ENCODE measurements at regions not wholly inside any gene's neighbourhood (a gene's known extent, or its start where the extent isn't known, plus 50 kb on each side); places are given as distances from the start of the nearest gene placed in this dataset.

DNA sequence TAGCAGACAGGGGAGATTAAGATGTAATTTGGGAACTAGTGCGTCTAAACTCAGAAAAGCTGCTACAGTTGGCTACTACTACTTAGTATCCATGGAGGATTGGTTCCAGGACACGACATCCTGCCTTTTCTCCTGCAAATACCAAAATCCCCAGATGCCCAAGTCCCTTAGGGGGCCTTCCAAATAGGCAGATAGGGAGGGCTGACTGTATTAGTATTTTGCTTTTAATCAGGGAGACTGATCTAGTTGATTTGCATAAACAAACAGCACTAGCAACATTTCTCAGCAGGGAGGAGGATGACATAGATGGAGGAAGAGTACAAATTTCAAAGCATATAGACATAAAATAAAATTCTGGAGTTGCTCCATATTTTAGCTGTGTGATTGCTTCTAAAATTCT lies 621.6 kb upstream of the GOT2 start:
- DNase-seq (no peak), ATAC-seq (no peak)
- BruUV-seq (replicated peaks) = no TSS peak
- intact Hi-C loops (cut with micrococcal nuclease) = no loop called here
- ChIA-PET CTCF (no interaction called here), POLR2A (ENCODE audit: unreplicated experiment) (no interaction called here)
- Histone ChIP-seq H3K79me2 (ENCODE audit: low read length) (no peaks in the 10 kb centered on the region), H3K4me1 (ENCODE audit: insufficient read depth, low read length) (no peaks in the 10 kb centered on the region), H3K9me2 (replicated peaks; ENCODE audit: low read length) (no peaks in the 10 kb centered on the region), H3K4me2 (ENCODE audit: low read length) (no peak overlapping the region), H3K9ac (ENCODE audit: low read length) (no peak overlapping the region), H4K20me1 (ENCODE audit: low read length) (no peaks in the 10 kb centered on the region), H3K27me3 (ENCODE audit: low read length) (no peaks in the 10 kb centered on the region), H3K9me3 (ENCODE audit: low read length) (no peaks in the 10 kb centered on the region), H3K36me3 (ENCODE audit: low read depth, low read length) (no peaks in the 10 kb centered on the region), H2AFZ (ENCODE audit: low read length) (no peak overlapping the region), H3F3A (ENCODE audit: low read length, unreplicated experiment) (no peaks in the 10 kb centered on the region), H3K4me3 (ENCODE audit: low read length) (no peak overlapping the region), H3K27ac (ENCODE audit: low read length) (no peak overlapping the region)
- TF ChIP-seq, protein P1, sequence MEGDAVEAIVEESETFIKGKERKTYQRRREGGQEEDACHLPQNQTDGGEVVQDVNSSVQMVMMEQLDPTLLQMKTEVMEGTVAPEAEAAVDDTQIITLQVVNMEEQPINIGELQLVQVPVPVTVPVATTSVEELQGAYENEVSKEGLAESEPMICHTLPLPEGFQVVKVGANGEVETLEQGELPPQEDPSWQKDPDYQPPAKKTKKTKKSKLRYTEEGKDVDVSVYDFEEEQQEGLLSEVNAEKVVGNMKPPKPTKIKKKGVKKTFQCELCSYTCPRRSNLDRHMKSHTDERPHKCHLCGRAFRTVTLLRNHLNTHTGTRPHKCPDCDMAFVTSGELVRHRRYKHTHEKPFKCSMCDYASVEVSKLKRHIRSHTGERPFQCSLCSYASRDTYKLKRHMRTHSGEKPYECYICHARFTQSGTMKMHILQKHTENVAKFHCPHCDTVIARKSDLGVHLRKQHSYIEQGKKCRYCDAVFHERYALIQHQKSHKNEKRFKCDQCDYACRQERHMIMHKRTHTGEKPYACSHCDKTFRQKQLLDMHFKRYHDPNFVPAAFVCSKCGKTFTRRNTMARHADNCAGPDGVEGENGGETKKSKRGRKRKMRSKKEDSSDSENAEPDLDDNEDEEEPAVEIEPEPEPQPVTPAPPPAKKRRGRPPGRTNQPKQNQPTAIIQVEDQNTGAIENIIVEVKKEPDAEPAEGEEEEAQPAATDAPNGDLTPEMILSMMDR (conservative IDR thresholded peaks at IDR 0.05; ENCODE audit: low read depth, low read length) = no peak
- TF ChIP-seq EZH2phosphoT487 (IDR thresholded peaks at IDR 0.05; ENCODE audit: borderline replicate concordance, low read length) = no peak

DNA sequence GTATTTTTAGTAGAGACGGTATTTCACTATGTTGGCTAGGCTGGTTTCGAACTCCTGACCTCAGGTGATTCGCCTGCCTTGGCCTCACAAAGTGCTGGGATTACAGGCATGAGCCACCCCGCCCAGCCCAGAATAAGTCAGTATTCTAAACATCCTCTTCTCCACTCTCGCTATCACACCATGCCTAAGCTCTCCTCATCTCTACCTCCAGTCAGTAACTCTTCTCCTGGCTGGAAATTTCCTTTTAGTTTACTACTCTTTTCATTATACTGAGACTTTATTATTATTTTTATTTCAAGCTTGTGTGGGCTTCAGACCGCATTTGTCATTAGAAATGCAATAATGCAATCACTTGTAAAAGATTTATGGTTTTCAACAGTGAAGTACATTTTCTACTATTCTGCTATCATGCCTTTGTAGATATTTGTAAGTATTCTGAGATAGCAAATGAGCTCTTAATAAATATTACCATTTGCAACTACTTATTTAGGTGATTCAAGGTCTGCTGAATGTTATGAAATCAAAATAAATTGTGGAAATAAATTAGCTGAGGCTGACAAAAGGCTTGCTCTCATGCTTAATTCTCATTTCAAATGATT lies 617.3 kb upstream of the GOT2 start:
- no TSS peak for BruUV-seq (replicated peaks)
- Histone ChIP-seq H3K4me2 (ENCODE audit: low read length) (no peak overlapping the region), H3K9me3 (ENCODE audit: low read length) (no peaks in the 10 kb centered on the region), H3K4me3 (ENCODE audit: low read length) (no peak overlapping the region), H3F3A (ENCODE audit: low read length, unreplicated experiment) (no peaks in the 10 kb centered on the region), H3K36me3 (ENCODE audit: low read depth, low read length) (no peaks in the 10 kb centered on the region), H3K4me1 (ENCODE audit: insufficient read depth, low read length) (no peaks in the 10 kb centered on the region), H2AFZ (ENCODE audit: low read length) (no peak overlapping the region), H4K20me1 (ENCODE audit: low read length) (no peaks in the 10 kb centered on the region), H3K9ac (ENCODE audit: low read length) (no peak overlapping the region), H3K79me2 (ENCODE audit: low read length) (no peaks in the 10 kb centered on the region), H3K27ac (ENCODE audit: low read length) (no peak overlapping the region), H3K27me3 (ENCODE audit: low read length) (no peaks in the 10 kb centered on the region), H3K9me2 (replicated peaks; ENCODE audit: low read length) (no peaks in the 10 kb centered on the region)
- POLR2A ChIA-PET (ENCODE audit: unreplicated experiment) = no interaction called here
- DNase-seq (no peak), ATAC-seq (no peak)
- intact Hi-C loops (cut with micrococcal nuclease) = no loop called here
- CTCF ChIA-PET = no interaction called here
- TF ChIP-seq EZH2 (IDR thresholded peaks at IDR 0.05; ENCODE audit: low read length, unreplicated experiment) (no peak), EZH2phosphoT487 (IDR thresholded peaks at IDR 0.05; ENCODE audit: borderline replicate concordance, low read length) (no peak)
- TF ChIP-seq, protein P1 (conservative IDR thresholded peaks at IDR 0.05; ENCODE audit: low read depth, low read length) = no peak

DNA sequence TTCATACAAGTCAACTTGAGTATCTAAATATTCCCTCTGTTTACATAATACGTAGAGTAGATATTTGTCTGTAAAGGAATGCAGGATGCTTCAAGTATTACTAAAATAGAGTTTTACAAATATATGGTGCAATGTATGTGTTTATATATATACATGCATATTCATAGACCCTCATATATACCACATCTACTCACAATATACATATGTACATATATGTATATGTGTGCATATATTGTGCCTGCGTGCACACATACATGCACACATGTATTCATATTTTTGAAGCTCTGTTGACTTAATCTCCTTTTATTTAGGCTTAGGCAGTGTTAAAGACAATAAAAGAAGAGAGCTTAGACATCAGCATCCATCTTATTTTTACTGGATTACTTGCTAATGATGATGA lies 616.6 kb upstream of the GOT2 start:
- Histone ChIP-seq H3K27ac (ENCODE audit: low read length) (no peak overlapping the region), H2AFZ (ENCODE audit: low read length) (no peak overlapping the region), H3K4me3 (ENCODE audit: low read length) (no peak overlapping the region), H3K27me3 (ENCODE audit: low read length) (peaks cover 2% of the 10 kb centered on the region; the same call in 1 of the 2 replicates), H3K9ac (ENCODE audit: low read length) (no peak overlapping the region), H4K20me1 (ENCODE audit: low read length) (no peaks in the 10 kb centered on the region), H3K9me3 (ENCODE audit: low read length) (no peaks in the 10 kb centered on the region), H3K36me3 (ENCODE audit: low read depth, low read length) (no peaks in the 10 kb centered on the region), H3K4me1 (ENCODE audit: insufficient read depth, low read length) (no peaks in the 10 kb centered on the region), H3F3A (ENCODE audit: low read length, unreplicated experiment) (no peaks in the 10 kb centered on the region), H3K79me2 (ENCODE audit: low read length) (no peaks in the 10 kb centered on the region), H3K4me2 (ENCODE audit: low read length) (no peak overlapping the region), H3K9me2 (replicated peaks; ENCODE audit: low read length) (no peaks in the 10 kb centered on the region)
- TF ChIP-seq EZH2 (IDR thresholded peaks at IDR 0.05; ENCODE audit: low read length, unreplicated experiment) (no peak), EZH2phosphoT487 (IDR thresholded peaks at IDR 0.05; ENCODE audit: borderline replicate concordance, low read length) (no peak)
- TF ChIP-seq, protein P1 (conservative IDR thresholded peaks at IDR 0.05; ENCODE audit: low read depth, low read length) = no peak
- no peak for DNase-seq
- POLR2A ChIA-PET (ENCODE audit: unreplicated experiment) = no interaction called here
- no peak for ATAC-seq
- BruUV-seq (replicated peaks) = no TSS peak
- CTCF ChIA-PET = no interaction called here
- intact Hi-C loops (cut with micrococcal nuclease) = no loop called here

All from PC-3 (cell line).